Chondrocyte (in vitro differentiated cells): ENCODE measurements at regions not wholly inside any gene's neighbourhood (a gene's known extent, or its start where the extent isn't known, plus 50 kb on each side); places are given as distances from the start of the nearest gene placed in this dataset.

Source experiments
- DNase-seq: peaks from one replicate; pipeline ENCODE4 v3.0.0; 2021; ENCODE audit warnings: mixed read lengths, low spot score
- H3K27ac Mint-ChIP-seq: one replicate; pipeline ENCODE4 v1.8.0; 2021; ENCODE audit warnings: mild to moderate bottlenecking, moderate library complexity, mixed read lengths; ENCODE audit not compliant: unreplicated experiment
- H3K27me3 Mint-ChIP-seq: 2 replicates; pipeline ENCODE4 v1.8.0; 2021; ENCODE audit warnings: low read depth, mixed read lengths
- H3K36me3 Mint-ChIP-seq: 2 replicates; pipeline ENCODE4 v1.8.0; 2021; ENCODE audit warnings: low read depth, mixed read lengths
- H3K4me1 Mint-ChIP-seq: 2 replicates; pipeline ENCODE4 v1.8.0; 2021; ENCODE audit warnings: low read depth, mild to moderate bottlenecking, mixed read lengths
- H3K4me3 Mint-ChIP-seq: one replicate; pipeline ENCODE4 v1.8.0; 2021; ENCODE audit warnings: mild to moderate bottlenecking, moderate library complexity, mixed read lengths; ENCODE audit not compliant: unreplicated experiment
- H3K9me3 Mint-ChIP-seq: 2 replicates; pipeline ENCODE4 v1.8.0; 2021; ENCODE audit warnings: low read depth, mixed read lengths
- CTCF ChIP-seq: fragments of 200-600 bp; sonication (generic); IDR thresholded peaks from 2 replicates; pipeline ENCODE4 v1.5.0; 2021; ENCODE audit warnings: antibody characterized with exemption, mild to moderate bottlenecking, moderate library complexity

- DNase-seq: no peak
- Mint-ChIP-seq H3K36me3 (no peaks in the 10 kb centered on the region), H3K4me3 (no peak overlapping the region), H3K27me3 (peaks cover 14% of the 10 kb centered on the region), H3K4me1 (no peaks in the 10 kb centered on the region), H3K9me3 (no peaks in the 10 kb centered on the region), H3K27ac (no peak overlapping the region)
- TF ChIP-seq CTCF: no peak
Measured at GRCh38 chr6:15090145-15090579, 155.7 kb upstream of the JARID2 start.

GRCh38 chr6:15090745-15091384, 155.0 kb upstream of the JARID2 start:
- H3K9me3 Mint-ChIP-seq: no peaks in the 10 kb centered on the region
- TF ChIP-seq CTCF: no peak
- H3K4me1 Mint-ChIP-seq: no peaks in the 10 kb centered on the region
- no peak for DNase-seq
- H3K27ac Mint-ChIP-seq: no peak overlapping the region
- peaks cover 14% of the 10 kb centered on the region for H3K27me3 Mint-ChIP-seq
- H3K36me3 Mint-ChIP-seq: peaks cover 2% of the 10 kb centered on the region
- no peak overlapping the region for H3K4me3 Mint-ChIP-seq

- Mint-ChIP-seq H3K36me3 (peaks cover 3% of the 10 kb centered on the region), H3K4me3 (no peak overlapping the region), H3K27ac (no peak overlapping the region), H3K4me1 (no peaks in the 10 kb centered on the region), H3K9me3 (peaks cover 5% of the 10 kb centered on the region), H3K27me3 (peaks cover 2% of the 10 kb centered on the region)
- DNase-seq: no peak
- TF ChIP-seq CTCF: no peak
Measured at GRCh38 chr6:15096894-15097837, 148.7 kb upstream of the JARID2 start.

DNA sequence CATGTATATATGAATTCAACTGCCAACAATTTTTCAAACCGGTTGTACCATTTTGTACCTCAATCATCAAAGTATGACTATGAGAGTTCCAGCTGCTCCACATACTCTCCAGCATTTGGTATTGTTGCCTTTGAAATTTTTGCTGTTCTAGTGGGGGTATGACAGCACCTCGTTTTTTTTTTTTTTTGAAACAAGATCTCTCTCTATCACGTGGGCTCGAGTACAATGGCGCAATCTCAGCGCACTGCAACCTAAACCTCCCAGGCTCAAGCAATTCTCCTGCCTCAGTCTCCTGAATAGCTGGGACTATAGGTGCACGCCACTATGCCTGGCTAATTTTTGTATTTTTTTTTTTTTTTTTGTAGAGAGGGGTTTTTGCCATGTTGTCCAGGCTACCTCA, 144.7 kb upstream of the JARID2 start:
- H3K27ac Mint-ChIP-seq: no peak overlapping the region
- TF ChIP-seq CTCF: no peak
- no peak for DNase-seq
- no peaks in the 10 kb centered on the region for H3K4me1 Mint-ChIP-seq
- H3K4me3 Mint-ChIP-seq: no peak overlapping the region
- H3K36me3 Mint-ChIP-seq: peaks cover 1% of the 10 kb centered on the region
- peaks cover 5% of the 10 kb centered on the region for H3K27me3 Mint-ChIP-seq
- H3K9me3 Mint-ChIP-seq: peaks cover 9% of the 10 kb centered on the region

GRCh38 chr6:15102241-15102640, 143.6 kb upstream of the JARID2 start:
- H3K36me3 Mint-ChIP-seq: peaks cover 3% of the 10 kb centered on the region
- H3K9me3 Mint-ChIP-seq: peaks cover 14% of the 10 kb centered on the region
- peaks cover 5% of the 10 kb centered on the region for H3K27me3 Mint-ChIP-seq
- TF ChIP-seq CTCF: no peak
- no peak for DNase-seq
- H3K4me3 Mint-ChIP-seq: no peak overlapping the region
- H3K4me1 Mint-ChIP-seq: no peaks in the 10 kb centered on the region
- H3K27ac Mint-ChIP-seq: no peak overlapping the region
